Breast epithelium (tissue), 3 donors: ENCODE measurements at regions not wholly inside any gene's neighbourhood (a gene's known extent, or its start where the extent isn't known, plus 50 kb on each side); places are given as distances from the start of the nearest gene placed in this dataset.

ENCODE experiments used
- POLR2A ChIP-seq: fragments of 450-650 bp; IDR thresholded peaks from one replicate; pipeline ENCODE4 v1.6.1; 2016; ENCODE audit warnings: antibody characterized with exemption, mild to moderate bottlenecking, moderate library complexity
- POLR2AphosphoS5 ChIP-seq, 3 donors: sonication (generic); formaldehyde crosslinking; IDR thresholded peaks; one replicate each; pipeline ENCODE4 v1.6.1; 2017; ENCODE audit warnings: antibody characterized with exemption in 3 of 3
- TF ChIP-seq, protein P1 (sequence below), 3 donors: fragments of 450-650 bp; IDR thresholded peaks; one replicate each; pipeline ENCODE4 v1.5.1; 2016 to 2017; ENCODE audit warnings: antibody characterized with exemption in 3 of 3, mild to moderate bottlenecking in 3 of 3, moderate library complexity in 3 of 3

DNA sequence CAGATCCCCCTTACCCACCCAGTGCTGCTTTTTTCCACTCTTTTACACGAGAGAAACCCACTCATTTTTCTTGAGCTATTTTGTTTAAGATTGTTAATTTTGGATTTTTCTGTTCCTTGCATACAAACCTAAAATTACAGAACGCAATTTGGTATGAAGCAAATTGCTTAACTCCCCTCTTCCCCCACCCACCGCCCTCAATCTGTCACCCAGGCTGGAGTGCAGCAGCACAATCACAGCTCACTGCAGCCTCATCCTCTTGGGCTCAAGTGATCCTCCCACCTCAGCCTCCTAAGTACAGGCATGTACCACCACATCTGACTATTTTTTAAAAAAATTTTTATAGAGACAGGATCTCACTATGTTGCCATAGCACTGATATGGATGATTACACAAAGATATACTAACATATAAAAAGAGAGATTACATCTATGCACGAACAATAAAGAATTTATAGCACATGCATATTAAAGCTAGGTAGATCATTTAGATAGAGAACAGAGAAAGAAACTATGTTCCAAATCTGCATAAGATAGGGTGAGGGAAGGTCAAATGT is 203.6 kb downstream of the PIK3R1 start:
- TF ChIP-seq, protein P1, sequence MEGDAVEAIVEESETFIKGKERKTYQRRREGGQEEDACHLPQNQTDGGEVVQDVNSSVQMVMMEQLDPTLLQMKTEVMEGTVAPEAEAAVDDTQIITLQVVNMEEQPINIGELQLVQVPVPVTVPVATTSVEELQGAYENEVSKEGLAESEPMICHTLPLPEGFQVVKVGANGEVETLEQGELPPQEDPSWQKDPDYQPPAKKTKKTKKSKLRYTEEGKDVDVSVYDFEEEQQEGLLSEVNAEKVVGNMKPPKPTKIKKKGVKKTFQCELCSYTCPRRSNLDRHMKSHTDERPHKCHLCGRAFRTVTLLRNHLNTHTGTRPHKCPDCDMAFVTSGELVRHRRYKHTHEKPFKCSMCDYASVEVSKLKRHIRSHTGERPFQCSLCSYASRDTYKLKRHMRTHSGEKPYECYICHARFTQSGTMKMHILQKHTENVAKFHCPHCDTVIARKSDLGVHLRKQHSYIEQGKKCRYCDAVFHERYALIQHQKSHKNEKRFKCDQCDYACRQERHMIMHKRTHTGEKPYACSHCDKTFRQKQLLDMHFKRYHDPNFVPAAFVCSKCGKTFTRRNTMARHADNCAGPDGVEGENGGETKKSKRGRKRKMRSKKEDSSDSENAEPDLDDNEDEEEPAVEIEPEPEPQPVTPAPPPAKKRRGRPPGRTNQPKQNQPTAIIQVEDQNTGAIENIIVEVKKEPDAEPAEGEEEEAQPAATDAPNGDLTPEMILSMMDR (IDR thresholded peaks at IDR 0.05): no peak
- TF ChIP-seq POLR2AphosphoS5 (IDR thresholded peaks at IDR 0.05) (no peak), POLR2A (no peak)
